ENCODE measurements at regions not wholly inside any gene's neighbourhood (a gene's known extent, or its start where the extent isn't known, plus 50 kb on each side); places are given as distances from the start of the nearest gene placed in this dataset.
"Not testable (repeated sequence)": the region's sequence is repeated elsewhere in the genome, so short reads cannot be mapped to it uniquely, and the experiment has no call there.

GRCh38 chr3:6242104-6242503, 618.8 kb upstream of the GRM7 start:
- no peak for DNase-seq

GRCh38 chr3:6248528-6248927, 612.4 kb upstream of the GRM7 start:
- DNase-seq = no peak

- no peak for DNase-seq
Measured at GRCh38 chr3:6249679-6250078, 611.2 kb upstream of the GRM7 start.

GRCh38 chr3:6250167-6250566, 610.7 kb upstream of the GRM7 start:
- DNase-seq = no peak

GRCh38 chr3:6251612-6252400, 609.1 kb upstream of the GRM7 start:
- no peak for DNase-seq

GRCh38 chr3:6254490-6254889, 606.4 kb upstream of the GRM7 start:
- DNase-seq = no peak

- DNase-seq = no peak
Measured at GRCh38 chr3:6255229-6255628, 605.7 kb upstream of the GRM7 start.

GRCh38 chr3:6260551-6261191, 600.2 kb upstream of the GRM7 start:
- no peak for DNase-seq

GRCh38 chr3:6262010-6262409, 598.9 kb upstream of the GRM7 start:
- DNase-seq = no peak

GRCh38 chr3:6264036-6264435, 596.9 kb upstream of the GRM7 start:
- no peak for DNase-seq

GRCh38 chr3:6264906-6265305, 596.0 kb upstream of the GRM7 start:
- DNase-seq = no peak

GRCh38 chr3:6266135-6266534, 594.8 kb upstream of the GRM7 start:
- DNase-seq = no peak

- no peak for DNase-seq
Measured at GRCh38 chr3:6273878-6274277, 587.0 kb upstream of the GRM7 start.

GRCh38 chr3:6281662-6282061, 579.3 kb upstream of the GRM7 start:
- DNase-seq = no peak

- no peak for DNase-seq
Measured at GRCh38 chr3:6282918-6283317, 578.0 kb upstream of the GRM7 start.

- no peak for DNase-seq
Measured at GRCh38 chr3:6287088-6287875, 573.6 kb upstream of the GRM7 start.

GRCh38 chr3:6301626-6302025, 559.3 kb upstream of the GRM7 start:
- no peak for DNase-seq

- no peak for DNase-seq
Measured at GRCh38 chr3:6315906-6316305, 545.0 kb upstream of the GRM7 start.

- DNase-seq = no peak
Measured at GRCh38 chr3:6321999-6322398, 538.9 kb upstream of the GRM7 start.

GRCh38 chr3:6326771-6327170, 534.1 kb upstream of the GRM7 start:
- DNase-seq = no peak

GRCh38 chr3:6340980-6341325, 520.0 kb upstream of the GRM7 start:
- DNase-seq = not testable (repeated sequence)

- DNase-seq = no peak
Measured at GRCh38 chr3:6351752-6352151, 509.2 kb upstream of the GRM7 start.

GRCh38 chr3:6354653-6355052, 506.3 kb upstream of the GRM7 start:
- no peak for DNase-seq

GRCh38 chr3:6362406-6362805, 498.5 kb upstream of the GRM7 start:
- DNase-seq = no peak
